DMS 273 (cell line): ENCODE measurements at regions not wholly inside any gene's neighbourhood (a gene's known extent, or its start where the extent isn't known, plus 50 kb on each side); places are given as distances from the start of the nearest gene placed in this dataset.

Experiments
- DNase-seq: peaks from one replicate; lab custom pipeline; 2025; ENCODE audit not compliant: unreplicated experiment; lab: John Stamatoyannopoulos, UW

DNA sequence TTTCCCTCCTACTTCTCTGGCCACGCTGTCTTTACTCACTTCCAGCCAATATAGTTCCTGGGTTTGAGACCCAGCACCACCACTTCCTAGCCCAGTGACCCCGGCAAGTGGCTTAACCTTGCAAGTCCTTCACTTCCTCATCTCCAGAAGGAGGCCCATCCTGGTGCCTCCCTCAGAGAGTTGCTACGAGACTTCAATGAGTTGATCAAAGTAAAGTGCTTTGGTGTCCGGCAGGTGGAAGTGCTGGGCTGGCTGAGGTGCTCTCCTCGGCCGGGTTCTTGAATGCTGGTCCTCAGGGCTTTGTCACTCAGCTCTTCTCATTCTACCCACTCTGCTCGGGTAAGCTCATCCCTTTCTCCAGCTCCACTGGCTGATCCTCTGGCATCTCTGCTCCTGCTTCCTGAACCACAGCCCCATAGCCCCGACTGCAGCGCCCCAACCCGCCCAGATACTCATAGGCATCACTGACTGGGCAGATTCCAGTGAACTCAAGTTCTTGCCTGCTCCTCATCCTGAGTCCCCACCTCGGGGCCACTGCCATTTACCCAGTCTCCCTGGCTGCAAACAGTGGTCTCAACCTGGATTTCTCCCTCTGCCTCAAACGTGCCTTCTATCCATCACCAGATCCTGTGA lies 75.8 kb upstream of the WNT4 start:
- no peak for DNase-seq

DNA sequence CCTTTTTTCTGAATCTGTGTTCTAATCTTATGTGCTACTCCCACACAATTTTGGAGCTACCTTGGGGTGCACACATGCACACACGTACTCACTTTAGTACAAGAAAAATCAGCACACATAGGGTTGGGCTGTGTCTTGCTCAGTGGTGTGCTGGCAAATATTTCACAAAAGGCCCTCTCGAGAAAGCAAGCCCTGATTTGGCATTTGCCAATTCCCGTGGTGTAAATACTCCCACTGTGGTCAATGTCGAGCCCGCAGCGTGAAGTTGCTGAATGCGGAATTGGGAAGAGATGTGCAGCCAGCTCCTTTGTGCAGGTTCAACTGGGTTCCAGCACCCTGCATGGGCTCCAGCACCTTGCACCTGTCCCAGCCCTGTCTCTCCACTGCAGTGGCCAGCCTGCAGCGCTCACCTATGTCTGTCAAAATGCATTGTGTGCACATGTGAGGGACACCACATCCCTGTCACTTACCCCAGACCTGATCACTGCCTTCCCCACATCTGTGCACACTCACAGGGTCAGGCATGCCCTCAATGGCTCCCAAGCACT lies 78.4 kb upstream of the WNT4 start:
- DNase-seq = no peak

DNA sequence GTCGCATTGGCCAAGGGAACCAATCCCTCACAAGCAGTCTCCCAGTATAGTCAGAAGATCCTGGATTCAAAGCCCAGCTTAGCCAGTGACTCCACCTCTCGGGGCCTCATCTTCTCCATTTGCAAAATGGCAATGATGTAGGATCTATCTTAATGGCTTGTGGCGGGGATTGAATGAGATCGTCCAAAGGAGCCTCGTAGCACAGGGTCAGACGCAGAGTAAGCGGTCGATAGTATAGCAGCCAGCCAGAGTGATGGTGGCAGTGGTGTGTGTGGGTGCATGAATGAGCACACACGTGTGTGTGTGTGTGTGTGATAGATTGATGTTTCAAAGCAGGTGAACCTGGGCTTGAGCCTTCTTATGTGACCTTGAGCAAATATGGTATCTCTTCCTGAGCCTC lies 79.8 kb upstream of the WNT4 start:
- no peak for DNase-seq

DNA sequence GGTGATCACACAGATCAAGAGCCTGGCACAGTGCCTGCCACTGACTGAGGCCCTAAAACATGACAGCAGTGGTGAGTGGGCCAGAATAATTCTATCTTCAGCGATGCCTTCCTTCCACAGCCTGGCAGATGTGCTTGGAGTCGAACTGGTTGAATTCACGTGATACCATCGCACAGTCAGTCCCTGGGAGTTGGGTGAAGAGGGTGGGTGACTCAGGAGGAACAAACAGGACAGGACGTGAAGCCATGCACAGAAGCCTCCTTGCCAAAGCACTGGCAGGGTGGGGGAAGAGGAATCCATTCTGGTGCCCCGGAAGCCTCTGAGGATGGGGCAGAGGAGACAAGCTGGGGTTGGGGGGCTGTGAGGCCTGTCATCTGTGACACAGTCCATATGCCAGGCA lies 80.3 kb upstream of the WNT4 start:
- no peak for DNase-seq

- no peak for DNase-seq
These were observed 81.2 kb upstream of the WNT4 start for GRCh38 chr1:22224091-22224490.

- no peak for DNase-seq
These were observed 81.7 kb upstream of the WNT4 start for GRCh38 chr1:22224631-22225030.

DNA sequence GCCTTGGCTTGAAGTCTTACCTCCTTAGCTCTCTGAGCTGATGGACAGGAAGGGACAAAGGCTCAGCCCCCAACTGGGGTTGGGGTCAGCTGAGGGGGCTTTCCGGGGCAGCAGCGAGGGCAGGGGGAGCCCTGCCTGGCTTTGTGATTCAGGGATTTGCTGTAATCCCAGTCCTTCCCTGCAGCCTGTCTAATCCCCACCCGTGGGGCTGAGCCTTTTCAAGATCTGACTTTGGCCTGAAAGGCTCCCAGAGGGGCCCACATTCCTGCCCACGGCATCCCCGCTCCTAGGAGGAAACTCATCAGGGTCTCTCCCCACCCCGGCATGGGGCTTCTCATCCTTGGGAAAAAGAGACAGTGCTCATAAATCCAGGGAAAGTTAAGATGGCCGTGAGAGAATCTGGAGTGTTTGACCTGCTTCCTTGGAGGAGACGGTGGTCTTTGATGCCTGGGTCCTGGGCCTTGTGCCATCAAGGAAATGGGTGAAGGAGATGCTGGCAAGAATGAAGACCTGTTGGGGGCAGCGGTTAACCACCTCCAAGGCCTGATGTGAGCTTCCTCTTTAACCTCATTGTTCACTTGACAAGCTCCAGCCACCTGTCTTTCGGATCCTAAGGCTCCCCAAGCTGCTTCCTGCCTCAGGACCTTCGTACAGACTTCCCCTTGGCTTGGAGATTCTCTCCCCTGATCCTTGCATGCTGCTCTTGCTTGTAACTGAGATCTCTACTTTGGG lies 83.1 kb upstream of the WNT4 start:
- DNase-seq = no peak

GRCh38 chr1:22228074-22228473 lies 85.2 kb upstream of the WNT4 start:
- no peak for DNase-seq

DNA sequence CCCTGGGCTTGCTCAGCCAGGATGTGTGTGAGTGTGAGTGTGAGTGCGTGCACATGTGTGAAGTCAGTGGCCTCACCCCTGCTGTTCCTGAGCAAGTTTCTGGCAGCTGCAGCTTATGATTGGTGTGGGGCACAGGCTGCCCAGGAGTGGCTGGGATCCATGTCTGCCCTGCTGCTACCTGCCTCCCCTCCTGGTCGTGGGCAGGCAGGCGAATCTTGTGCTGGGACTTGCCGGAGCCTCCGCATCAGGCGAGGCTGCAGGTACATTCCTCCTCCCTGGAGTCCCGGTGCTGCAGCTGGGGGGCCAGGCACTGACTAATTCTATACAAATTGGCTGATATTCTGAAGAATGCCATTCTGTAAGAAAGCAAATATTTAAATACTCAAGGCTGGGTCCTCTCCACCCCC lies 85.6 kb upstream of the WNT4 start:
- DNase-seq = peak; percentile 50

DNA sequence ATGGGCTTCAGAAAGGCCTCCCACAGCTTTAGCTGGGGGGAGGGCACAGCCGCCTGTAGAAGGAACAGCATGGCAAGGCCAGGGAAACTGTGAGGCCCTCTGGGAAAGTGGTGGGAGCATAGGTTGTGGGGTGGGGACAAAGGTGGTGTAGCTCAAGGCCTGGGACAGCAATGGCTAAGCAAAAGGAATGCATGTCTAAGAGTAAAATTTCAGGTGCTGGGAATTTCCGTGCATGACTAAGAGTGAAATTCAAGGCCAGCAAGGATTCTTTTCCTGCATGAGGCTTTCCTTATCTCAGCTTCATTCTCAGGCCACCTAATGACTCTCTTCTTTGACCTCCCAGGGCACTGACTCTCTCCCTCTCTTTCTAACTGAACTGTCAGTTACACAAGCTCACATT lies 86.5 kb upstream of the WNT4 start:
- no peak for DNase-seq

DNA sequence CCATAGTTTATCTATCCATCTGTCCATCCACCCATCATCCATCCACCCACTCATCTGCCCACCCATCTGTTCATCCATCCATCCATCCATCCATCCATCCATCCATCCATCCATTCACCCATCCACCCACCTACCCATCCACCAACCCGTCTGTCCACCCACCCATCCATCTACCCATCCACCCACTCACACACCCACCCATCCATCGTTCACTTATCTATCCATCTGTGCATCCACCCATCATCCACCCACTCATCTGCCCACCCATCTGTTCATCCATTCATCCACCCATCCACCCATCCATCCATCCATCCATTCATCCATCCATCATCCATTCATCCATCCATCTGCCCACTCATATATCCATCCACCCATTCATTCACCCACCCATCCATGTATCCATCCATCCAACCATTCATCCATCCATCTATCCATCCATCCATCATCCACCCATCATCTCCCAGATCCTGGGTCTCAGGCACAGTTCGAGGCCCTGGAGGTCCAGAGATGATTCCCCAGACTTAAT lies 88.2 kb upstream of the WNT4 start:
- no peak for DNase-seq

DNA sequence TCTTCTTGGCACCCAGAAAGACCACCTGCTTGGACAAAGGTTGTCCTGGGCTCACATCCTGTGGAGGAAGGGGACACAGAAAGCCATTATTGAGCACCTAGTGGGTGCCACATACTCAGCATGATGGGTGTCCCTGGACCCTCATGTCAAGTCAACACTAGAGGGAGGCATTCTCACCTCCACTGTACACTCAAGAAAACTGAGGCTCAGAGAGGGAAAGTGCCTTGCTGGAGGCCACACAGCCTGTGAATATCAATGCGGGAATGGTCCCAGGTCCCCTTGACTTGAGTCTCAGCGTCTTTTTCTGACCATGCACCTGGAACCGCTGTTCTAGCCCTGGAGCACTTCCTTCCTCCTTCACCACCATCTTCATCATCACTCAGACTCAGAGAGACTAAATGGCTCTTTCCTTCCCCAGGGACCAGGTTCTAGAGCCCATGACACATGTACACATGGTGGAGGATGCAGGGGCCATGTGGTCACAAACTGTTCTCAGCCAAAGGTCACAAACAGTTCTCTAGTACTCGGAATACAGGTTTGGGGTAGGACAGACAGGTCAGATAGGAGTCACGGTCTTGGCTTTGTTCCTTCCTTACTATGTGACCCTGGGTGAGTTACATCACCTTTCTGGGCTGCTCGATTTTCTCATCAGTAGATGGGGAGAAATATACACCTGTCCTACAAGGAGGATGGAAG lies 89.2 kb upstream of the WNT4 start:
- no peak for DNase-seq

DNA sequence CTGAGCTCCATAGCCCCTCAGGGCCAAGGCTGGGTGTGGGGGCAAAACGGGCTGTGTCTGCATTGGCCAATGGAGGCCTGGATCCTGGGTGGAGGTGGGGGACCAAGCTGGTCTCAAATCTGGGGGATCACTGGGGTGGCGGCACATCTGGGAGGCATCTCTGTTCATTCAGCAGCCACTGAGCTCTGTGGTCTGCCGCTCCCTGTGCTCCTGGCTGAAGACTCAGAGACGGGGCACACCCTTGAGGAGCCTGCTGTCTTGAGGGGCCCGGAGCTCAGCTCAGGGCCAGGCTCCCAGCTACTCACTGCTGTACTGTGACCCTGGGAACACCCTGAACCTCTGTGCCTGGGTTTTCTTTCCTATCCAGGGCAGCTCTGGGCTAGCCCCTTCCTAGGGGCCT lies 90.3 kb upstream of the WNT4 start:
- DNase-seq = no peak

DNA sequence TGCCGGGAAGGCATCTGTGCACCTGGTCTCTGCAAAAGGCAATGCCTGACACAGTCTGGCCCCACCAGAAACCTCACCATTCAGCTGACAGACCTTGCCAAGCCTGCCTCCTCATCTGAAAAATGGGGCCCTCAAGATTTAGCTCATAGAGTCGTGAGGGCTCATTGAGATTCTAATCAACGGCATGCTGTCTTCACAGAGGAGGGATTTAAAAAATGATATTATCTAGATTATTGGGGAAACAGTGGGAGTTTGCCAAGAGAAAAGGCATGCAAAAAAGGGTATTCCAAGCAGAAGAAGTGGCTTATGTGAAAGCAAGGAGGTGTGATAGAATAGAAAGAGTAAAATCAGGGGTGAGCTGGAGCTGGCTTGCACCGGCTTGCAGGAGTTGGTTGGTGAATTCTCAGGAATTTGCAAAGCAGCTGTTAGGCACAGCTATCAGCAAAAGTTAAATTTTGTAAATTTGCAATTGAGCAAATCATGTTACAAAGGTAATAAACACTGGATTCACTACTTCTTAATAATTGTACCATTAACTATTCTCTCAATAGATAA lies 91.7 kb upstream of the WNT4 start:
- DNase-seq = peak; percentile 39

DNA sequence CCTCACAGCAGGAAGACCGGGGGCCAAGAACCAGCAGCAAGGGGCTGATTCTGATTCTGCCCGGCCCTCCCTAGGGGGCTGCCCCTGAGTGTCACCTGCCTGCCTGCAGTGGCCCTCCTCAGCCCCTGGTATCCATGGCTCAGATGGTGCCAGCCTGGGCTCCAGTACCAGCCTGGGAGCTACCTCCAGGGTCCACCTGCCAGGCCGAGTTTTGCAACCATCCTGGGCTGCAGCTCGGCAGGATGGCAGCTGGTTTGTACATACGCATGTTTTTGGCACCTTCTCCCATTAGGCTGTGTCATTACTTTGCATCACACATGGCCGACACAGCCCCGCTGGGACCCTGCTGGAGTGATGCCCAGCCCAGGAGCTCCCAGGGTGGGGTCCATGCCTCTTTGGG lies 93.3 kb upstream of the WNT4 start:
- peak; percentile 93 for DNase-seq

DNA sequence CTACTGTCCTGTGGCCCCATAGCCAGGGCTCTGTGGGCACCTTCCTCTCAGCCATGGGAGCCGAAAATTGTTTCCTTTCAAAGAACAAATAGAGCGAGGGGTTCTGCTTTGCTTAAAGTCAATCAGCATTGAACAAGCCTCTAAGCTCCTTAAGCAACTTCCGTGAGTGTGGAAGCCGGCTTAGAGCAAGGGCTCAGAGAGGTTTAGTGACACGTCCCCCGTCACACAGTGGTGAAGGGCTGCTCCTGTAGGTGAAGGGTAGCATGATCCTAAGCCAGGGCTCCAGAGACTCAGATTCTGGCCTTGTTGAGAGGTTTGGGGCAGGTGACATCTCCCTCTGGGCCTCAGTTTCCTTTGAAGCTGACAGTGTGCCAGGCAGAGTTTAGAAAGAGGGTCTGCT lies 94.0 kb upstream of the WNT4 start:
- DNase-seq = peak; percentile 36

GRCh38 chr1:22237433-22238093 lies 94.7 kb upstream of the WNT4 start:
- DNase-seq = no peak

- no peak for DNase-seq
These were observed 95.7 kb upstream of the WNT4 start for GRCh38 chr1:22238356-22239224.

- no peak for DNase-seq
These were observed 96.5 kb upstream of the WNT4 start for GRCh38 chr1:22239378-22239777.

DNA sequence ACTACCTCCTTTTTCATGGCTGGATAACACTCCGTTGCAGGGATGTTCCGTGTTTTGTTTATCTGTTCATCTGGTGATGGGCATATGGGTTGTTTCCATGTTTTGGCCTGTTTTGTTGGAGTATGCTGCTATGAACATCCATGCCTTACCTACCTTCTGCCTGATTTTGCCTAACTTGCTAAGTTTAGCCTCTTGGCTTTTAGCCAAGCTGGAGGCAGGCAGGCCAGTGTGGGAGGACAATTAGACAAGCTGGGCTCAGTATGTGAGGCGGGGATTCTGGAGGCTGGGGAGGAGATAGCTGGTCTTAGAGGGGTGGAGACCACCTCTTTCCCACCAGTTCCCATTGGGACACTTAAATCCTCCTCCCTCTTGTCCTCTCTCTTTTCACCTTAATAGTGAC lies 98.4 kb upstream of the WNT4 start:
- peak; percentile 49 for DNase-seq
